PC-3 (cell line): ENCODE measurements at regions not wholly inside any gene's neighbourhood (a gene's known extent, or its start where the extent isn't known, plus 50 kb on each side); places are given as distances from the start of the nearest gene placed in this dataset.
A peak's percentile ranks its signal among the peaks of the same experiment; 100 is the strongest.

Experiments used
- ATAC-seq: fragments of 200-7000 bp; cut with Tn5 transposase; 2 replicates; pipeline ENCODE4 v1.9.1; 2020; ENCODE audit warnings: mild to moderate bottlenecking, moderate library complexity
- BruUV-seq: library from RNA; stranded (reverse); fragments of 400-500 nt; replicated peaks from 2 replicates; lab custom pipeline; 2021; lab: Mats Ljungman, UMichigan
- CTCF ChIA-PET: fragments of 300-600 bp; sonication (Branson Sonifier 250); formaldehyde crosslinking; loops from one replicate; lab custom pipeline; 2022; ENCODE audit warnings: antibody characterized with exemption; lab: Charles Lee
- POLR2A ChIA-PET: fragments of 300-600 bp; sonication (Branson Sonifier 250); formaldehyde crosslinking; loops from one replicate; lab custom pipeline; 2022; ENCODE audit warnings: antibody characterized with exemption; ENCODE audit not compliant: unreplicated experiment; lab: Charles Lee
- DNase-seq: peaks from one replicate; pipeline ENCODE4 v3.0.0-alpha.2; 2015
- H2AFZ ChIP-seq: fragments of 300-600 bp; sonication (generic); 2 replicates; pipeline ENCODE4 v1.6.0; 2016; ENCODE audit warnings: antibody characterized with exemption, low read length
- H3F3A ChIP-seq: fragments of 300-600 bp; sonication (generic); one replicate; pipeline ENCODE4 v1.6.0; 2017; ENCODE audit warnings: antibody characterized with exemption, low read length, control low read depth, mild to moderate bottlenecking; ENCODE audit not compliant: unreplicated experiment
- H3K27ac ChIP-seq: fragments of 300-600 bp; sonication (generic); 2 replicates; pipeline ENCODE4 v1.5.1; 2016; ENCODE audit warnings: mild to moderate bottlenecking, low read length
- H3K27me3 ChIP-seq: fragments of 300-600 bp; sonication (generic); 2 replicates; pipeline ENCODE4 v1.6.1; 2016; ENCODE audit warnings: low read length, mixed read lengths
- H3K36me3 ChIP-seq: fragments of 300-600 bp; sonication (generic); 2 replicates; pipeline ENCODE4 v1.6.1; 2016; ENCODE audit warnings: low read depth, mixed run types, low read length, mixed read lengths
- H3K4me1 ChIP-seq: fragments of 300-600 bp; sonication (generic); 2 replicates; pipeline ENCODE4 v1.5.1; 2016; ENCODE audit warnings: low read length; ENCODE audit not compliant: insufficient read depth
- H3K4me2 ChIP-seq: fragments of 300-600 bp; sonication (generic); 2 replicates; pipeline ENCODE4 v1.6.0; 2016; ENCODE audit warnings: low read length
- H3K4me3 ChIP-seq: fragments of 300-600 bp; sonication (generic); 2 replicates; pipeline ENCODE4 v1.5.1; 2016; ENCODE audit warnings: mild to moderate bottlenecking, low read length, mixed read lengths
- H3K79me2 ChIP-seq: fragments of 300-600 bp; sonication (generic); 2 replicates; pipeline ENCODE4 v1.6.1; 2017; ENCODE audit warnings: low read length, mixed read lengths
- H3K9ac ChIP-seq: fragments of 300-600 bp; sonication (generic); 2 replicates; pipeline ENCODE4 v1.6.0; 2016; ENCODE audit warnings: mild to moderate bottlenecking, low read length
- H3K9me2 ChIP-seq: fragments of 300-600 bp; sonication (generic); replicated peaks from 2 replicates; pipeline ENCODE4 v1.6.1; 2016; ENCODE audit warnings: mixed run types, low read length, mixed read lengths
- H3K9me3 ChIP-seq: fragments of 300-600 bp; sonication (generic); 2 replicates; pipeline ENCODE4 v1.6.1; 2016; ENCODE audit warnings: low read length, mixed read lengths
- H4K20me1 ChIP-seq: fragments of 300-600 bp; sonication (generic); 2 replicates; pipeline ENCODE4 v1.6.1; 2016; ENCODE audit warnings: low read length, mixed read lengths
- EZH2 ChIP-seq: fragments of 300-600 bp; sonication (generic); IDR thresholded peaks from one replicate; pipeline ENCODE4 v1.6.1; 2017; ENCODE audit warnings: antibody characterized with exemption, mild to moderate bottlenecking, low read length; ENCODE audit not compliant: unreplicated experiment
- EZH2phosphoT487 ChIP-seq: fragments of 300-600 bp; sonication (generic); IDR thresholded peaks from 2 replicates; pipeline ENCODE4 v1.6.1; 2018; ENCODE audit warnings: mild to moderate bottlenecking, antibody characterized with exemption, low read length, borderline replicate concordance
- intact Hi-C: fragments of 100-400 bp; cut with micrococcal nuclease; formaldehyde crosslinking; loops from 2 replicates; pipeline ENCODE4 v1.9.0; 2023
- TF ChIP-seq, protein P1 (sequence below): fragments of 300-600 bp; sonication (generic); conservative IDR thresholded peaks from 2 replicates; pipeline ENCODE4 v1.5.1; 2017; ENCODE audit warnings: antibody characterized with exemption, low read depth, mild to moderate bottlenecking, low read length

GRCh38 chr13:50375792-50376191 lies 360.5 kb downstream of the KCNRG start:
- Histone ChIP-seq H3K9me3 (peaks cover 2% of the 10 kb centered on the region; the same call in 1 of the 2 replicates), H3K79me2 (no peaks in the 10 kb centered on the region), H3K9me2 (no peaks in the 10 kb centered on the region), H3F3A (no peaks in the 10 kb centered on the region), H2AFZ (0 out of 2 replicates have a peak overlapping the region, but pooled peaks have one; percentile 30), H3K9ac (no peak overlapping the region), H3K4me3 (no peak overlapping the region), H4K20me1 (no peaks in the 10 kb centered on the region), H3K36me3 (0 out of 2 replicates have a peak, but pooled peaks cover under 1% of the 10 kb centered on the region), H3K27me3 (no peaks in the 10 kb centered on the region), H3K27ac (no peak overlapping the region), H3K4me1 (peaks cover 5% of the 10 kb centered on the region; the same call in 1 of the 2 replicates), H3K4me2 (peak overlapping the region; percentile 26; the same call in 1 of the 2 replicates)
- ATAC-seq: 0 out of 2 replicates have a peak, but pooled peaks have one; percentile 31
- peak; percentile 37 for DNase-seq
- ChIA-PET CTCF (no interaction called here), POLR2A (no interaction called here)
- intact Hi-C loops: no loop called here
- no TSS peak for BruUV-seq
- no peak for TF ChIP-seq EZH2phosphoT487
- no peak for TF ChIP-seq EZH2
- TF ChIP-seq, protein P1, sequence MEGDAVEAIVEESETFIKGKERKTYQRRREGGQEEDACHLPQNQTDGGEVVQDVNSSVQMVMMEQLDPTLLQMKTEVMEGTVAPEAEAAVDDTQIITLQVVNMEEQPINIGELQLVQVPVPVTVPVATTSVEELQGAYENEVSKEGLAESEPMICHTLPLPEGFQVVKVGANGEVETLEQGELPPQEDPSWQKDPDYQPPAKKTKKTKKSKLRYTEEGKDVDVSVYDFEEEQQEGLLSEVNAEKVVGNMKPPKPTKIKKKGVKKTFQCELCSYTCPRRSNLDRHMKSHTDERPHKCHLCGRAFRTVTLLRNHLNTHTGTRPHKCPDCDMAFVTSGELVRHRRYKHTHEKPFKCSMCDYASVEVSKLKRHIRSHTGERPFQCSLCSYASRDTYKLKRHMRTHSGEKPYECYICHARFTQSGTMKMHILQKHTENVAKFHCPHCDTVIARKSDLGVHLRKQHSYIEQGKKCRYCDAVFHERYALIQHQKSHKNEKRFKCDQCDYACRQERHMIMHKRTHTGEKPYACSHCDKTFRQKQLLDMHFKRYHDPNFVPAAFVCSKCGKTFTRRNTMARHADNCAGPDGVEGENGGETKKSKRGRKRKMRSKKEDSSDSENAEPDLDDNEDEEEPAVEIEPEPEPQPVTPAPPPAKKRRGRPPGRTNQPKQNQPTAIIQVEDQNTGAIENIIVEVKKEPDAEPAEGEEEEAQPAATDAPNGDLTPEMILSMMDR: no peak

- peak; percentile 28 for DNase-seq
- H3K4me3 ChIP-seq: no peak overlapping the region
- POLR2A ChIA-PET: no interaction called here
- H3K27ac ChIP-seq: no peak overlapping the region
- intact Hi-C loops: no loop called here
- H3F3A ChIP-seq: no peaks in the 10 kb centered on the region
- H2AFZ ChIP-seq: no peak overlapping the region
- no peaks in the 10 kb centered on the region for H3K27me3 ChIP-seq
- H3K4me1 ChIP-seq: peaks cover 5% of the 10 kb centered on the region; the same call in 1 of the 2 replicates
- no peaks in the 10 kb centered on the region for H4K20me1 ChIP-seq
- CTCF ChIA-PET: no interaction called here
- H3K36me3 ChIP-seq: 0 out of 2 replicates have a peak, but pooled peaks cover 3% of the 10 kb centered on the region
- peak; percentile 53 for ATAC-seq
- H3K79me2 ChIP-seq: no peaks in the 10 kb centered on the region
- TF ChIP-seq EZH2: no peak
- TF ChIP-seq, protein P1: peak; percentile 42
- H3K9ac ChIP-seq: no peak overlapping the region
- BruUV-seq: no TSS peak
- H3K9me3 ChIP-seq: peaks cover 5% of the 10 kb centered on the region; the same call in 1 of the 2 replicates
- no peak overlapping the region for H3K4me2 ChIP-seq
- no peaks in the 10 kb centered on the region for H3K9me2 ChIP-seq
Observed at GRCh38 chr13:50376895-50377575, 361.8 kb downstream of the KCNRG start.

GRCh38 chr13:50377726-50378270 lies 362.6 kb downstream of the KCNRG start:
- intact Hi-C loops: no loop called here
- H3K4me3 ChIP-seq: no peak overlapping the region
- H3F3A ChIP-seq: no peaks in the 10 kb centered on the region
- H3K36me3 ChIP-seq: 0 out of 2 replicates have a peak, but pooled peaks cover 3% of the 10 kb centered on the region
- H3K9me3 ChIP-seq: peaks cover 5% of the 10 kb centered on the region; the same call in 1 of the 2 replicates
- H3K27me3 ChIP-seq: no peaks in the 10 kb centered on the region
- H4K20me1 ChIP-seq: no peaks in the 10 kb centered on the region
- H3K4me2 ChIP-seq: no peak overlapping the region
- TF ChIP-seq, protein P1: no peak
- no peak for TF ChIP-seq EZH2
- no peak for TF ChIP-seq EZH2phosphoT487
- no peaks in the 10 kb centered on the region for H3K9me2 ChIP-seq
- no peak overlapping the region for H3K9ac ChIP-seq
- BruUV-seq: no TSS peak
- CTCF ChIA-PET: no interaction called here
- peaks cover 5% of the 10 kb centered on the region; the same call in 1 of the 2 replicates for H3K4me1 ChIP-seq
- DNase-seq: no peak
- ATAC-seq: no peak
- H3K79me2 ChIP-seq: no peaks in the 10 kb centered on the region
- H2AFZ ChIP-seq: no peak overlapping the region
- POLR2A ChIA-PET: no interaction called here
- no peak overlapping the region for H3K27ac ChIP-seq
